ENCODE measurements at regions not wholly inside any gene's neighbourhood (a gene's known extent, or its start where the extent isn't known, plus 50 kb on each side); places are given as distances from the start of the nearest gene placed in this dataset.
"Not testable (repeated sequence)": the region's sequence is repeated elsewhere in the genome, so short reads cannot be mapped to it uniquely, and the experiment has no call there.

- not testable (repeated sequence) for TF ChIP-seq CTCF (IDR thresholded peaks at IDR 0.05; ENCODE audit: poor library complexity, severe bottlenecking); EP300 (conservative IDR thresholded peaks at IDR 0.05; ENCODE audit: poor library complexity, severe bottlenecking)
Observed at GRCh38 chr12:115285429-115285828, 601.5 kb upstream of the TBX3 start.
